Astrocyte (in vitro differentiated cells and primary cell): ENCODE measurements at regions not wholly inside any gene's neighbourhood (a gene's known extent, or its start where the extent isn't known, plus 50 kb on each side); places are given as distances from the start of the nearest gene placed in this dataset.

Experiments
- DNase-seq: peaks from one replicate; pipeline ENCODE4 v3.0.0-alpha.2; 2010; ENCODE audit warnings: low read depth
- FAIRE-seq: peaks from 2 replicates; lab custom pipeline; 2011; peaks lifted over from hg19 to GRCh38; lab: Jason Lieb, UNC
- H2AFZ ChIP-seq: 2 replicates; pipeline ENCODE4 v1.6.0; 2012; ENCODE audit warnings: low read depth, low read length, inconsistent platforms
- H3K27ac ChIP-seq: 2 replicates; pipeline ENCODE4 v1.5.1; 2011; ENCODE audit warnings: low read depth, low read length, inconsistent platforms
- H3K27me3 ChIP-seq: 2 replicates; pipeline ENCODE4 v1.6.0; 2011; ENCODE audit warnings: low read length, inconsistent platforms; ENCODE audit not compliant: insufficient read depth
- H3K36me3 ChIP-seq: 2 replicates; pipeline ENCODE4 v1.5.1; 2011; ENCODE audit warnings: low read length, inconsistent platforms; ENCODE audit not compliant: insufficient read depth
- H3K4me1 ChIP-seq: 2 replicates; pipeline ENCODE4 v1.5.1; 2011; ENCODE audit warnings: low read length, inconsistent platforms; ENCODE audit not compliant: insufficient read depth
- H3K4me2 ChIP-seq: 2 replicates; pipeline ENCODE4 v1.6.0; 2012; ENCODE audit warnings: low read length, inconsistent platforms
- H3K4me3 ChIP-seq: 2 replicates; pipeline ENCODE4 v1.5.1; 2011; ENCODE audit warnings: low read depth, mild to moderate bottlenecking, low read length, inconsistent platforms; ENCODE audit not compliant: insufficient read depth
- H3K79me2 ChIP-seq: 2 replicates; pipeline ENCODE4 v1.6.0; 2012; ENCODE audit warnings: mild to moderate bottlenecking, low read length, inconsistent platforms; ENCODE audit not compliant: insufficient read depth
- H3K9ac ChIP-seq: 2 replicates; pipeline ENCODE4 v1.6.0; 2012; ENCODE audit warnings: mild to moderate bottlenecking, low read length, inconsistent platforms
- H3K9me3 ChIP-seq: 2 replicates; pipeline ENCODE4 v1.5.1; 2012; ENCODE audit warnings: low read depth, mild to moderate bottlenecking, low read length, inconsistent platforms; ENCODE audit not compliant: insufficient read depth
- H4K20me1 ChIP-seq: 2 replicates; pipeline ENCODE4 v1.6.0; 2012; ENCODE audit warnings: low read length, inconsistent platforms; ENCODE audit not compliant: insufficient read depth
- H3K27ac Mint-ChIP-seq: one replicate; pipeline ENCODE4 v1.8.0; 2021; ENCODE audit warnings: mild to moderate bottlenecking, mixed read lengths; ENCODE audit not compliant: unreplicated experiment
- H3K27me3 Mint-ChIP-seq: one replicate; pipeline ENCODE4 v1.8.0; 2021; ENCODE audit warnings: low read depth, mixed read lengths; ENCODE audit not compliant: unreplicated experiment
- H3K36me3 Mint-ChIP-seq: one replicate; pipeline ENCODE4 v1.8.0; 2021; ENCODE audit warnings: low read depth, mixed read lengths; ENCODE audit not compliant: unreplicated experiment
- H3K4me1 Mint-ChIP-seq: one replicate; pipeline ENCODE4 v1.8.0; 2021; ENCODE audit warnings: low read depth, mixed read lengths; ENCODE audit not compliant: unreplicated experiment
- H3K4me3 Mint-ChIP-seq: one replicate; pipeline ENCODE4 v1.8.0; 2021; ENCODE audit warnings: mild to moderate bottlenecking, moderate library complexity, mixed read lengths; ENCODE audit not compliant: unreplicated experiment
- H3K9me3 Mint-ChIP-seq: one replicate; pipeline ENCODE4 v1.8.0; 2021; ENCODE audit warnings: mild to moderate bottlenecking, mixed read lengths; ENCODE audit not compliant: unreplicated experiment
- CTCF ChIP-seq: IDR thresholded peaks from 2 replicates; pipeline ENCODE4 v1.5.1; 2011; ENCODE audit warnings: low read depth, mild to moderate bottlenecking, inconsistent platforms, low read length, moderate library complexity; ENCODE audit not compliant: insufficient read depth
- EZH2 ChIP-seq: IDR thresholded peaks from 2 replicates; pipeline ENCODE4 v1.6.1; 2012; ENCODE audit warnings: mild to moderate bottlenecking, low read length, inconsistent platforms; ENCODE audit not compliant: insufficient read depth

- no peaks in the 10 kb centered on the region for H3K27me3 Mint-ChIP-seq
- H2AFZ ChIP-seq: no peak overlapping the region
- H3K27ac ChIP-seq: no peak overlapping the region
- H3K9me3 ChIP-seq: no peaks in the 10 kb centered on the region
- FAIRE-seq: no peak
- no peaks in the 10 kb centered on the region for H3K36me3 ChIP-seq
- no peaks in the 10 kb centered on the region for H4K20me1 ChIP-seq
- no peak overlapping the region for H3K4me3 Mint-ChIP-seq
- H3K27ac Mint-ChIP-seq: no peak overlapping the region
- no peak overlapping the region for H3K4me3 ChIP-seq
- H3K4me2 ChIP-seq: no peak overlapping the region
- no peaks in the 10 kb centered on the region for H3K27me3 ChIP-seq
- no peaks in the 10 kb centered on the region for H3K4me1 ChIP-seq
- no peaks in the 10 kb centered on the region for H3K4me1 Mint-ChIP-seq
- no peaks in the 10 kb centered on the region for H3K36me3 Mint-ChIP-seq
- no peak for TF ChIP-seq EZH2
- TF ChIP-seq CTCF: no peak
- H3K79me2 ChIP-seq: no peaks in the 10 kb centered on the region
- no peak overlapping the region for H3K9ac ChIP-seq
- H3K9me3 Mint-ChIP-seq: no peaks in the 10 kb centered on the region
- no peak for DNase-seq
These were observed 173.8 kb upstream of the PPP1R2C start for GRCh38 chrX:42951747-42952146.

GRCh38 chrX:42952621-42953020 lies 174.7 kb upstream of the PPP1R2C start:
- Histone ChIP-seq H3K36me3 (no peaks in the 10 kb centered on the region), H3K9ac (no peak overlapping the region), H3K79me2 (no peaks in the 10 kb centered on the region), H3K4me1 (no peaks in the 10 kb centered on the region), H3K9me3 (no peaks in the 10 kb centered on the region), H4K20me1 (no peaks in the 10 kb centered on the region), H3K4me2 (no peak overlapping the region), H3K27me3 (no peaks in the 10 kb centered on the region), H3K27ac (no peak overlapping the region), H2AFZ (no peak overlapping the region), H3K4me3 (no peak overlapping the region)
- no peak for TF ChIP-seq EZH2
- TF ChIP-seq CTCF: no peak
- no peak for FAIRE-seq
- no peak overlapping the region for H3K4me3 Mint-ChIP-seq
- no peaks in the 10 kb centered on the region for H3K9me3 Mint-ChIP-seq
- H3K4me1 Mint-ChIP-seq: no peaks in the 10 kb centered on the region
- H3K27ac Mint-ChIP-seq: no peak overlapping the region
- no peaks in the 10 kb centered on the region for H3K36me3 Mint-ChIP-seq
- no peak for DNase-seq
- no peaks in the 10 kb centered on the region for H3K27me3 Mint-ChIP-seq

GRCh38 chrX:42954880-42955279 lies 176.9 kb upstream of the PPP1R2C start:
- H3K4me2 ChIP-seq: no peak overlapping the region
- no peak overlapping the region for H3K27ac Mint-ChIP-seq
- no peaks in the 10 kb centered on the region for H3K4me1 ChIP-seq
- DNase-seq: no peak
- FAIRE-seq: peak; percentile 78
- no peaks in the 10 kb centered on the region for H3K36me3 ChIP-seq
- no peaks in the 10 kb centered on the region for H4K20me1 ChIP-seq
- no peak overlapping the region for H3K27ac ChIP-seq
- no peaks in the 10 kb centered on the region for H3K9me3 ChIP-seq
- H3K9ac ChIP-seq: no peak overlapping the region
- H3K4me1 Mint-ChIP-seq: no peaks in the 10 kb centered on the region
- no peaks in the 10 kb centered on the region for H3K9me3 Mint-ChIP-seq
- no peak overlapping the region for H2AFZ ChIP-seq
- no peak for TF ChIP-seq CTCF
- no peak for TF ChIP-seq EZH2
- no peak overlapping the region for H3K4me3 ChIP-seq
- no peak overlapping the region for H3K4me3 Mint-ChIP-seq
- no peaks in the 10 kb centered on the region for H3K36me3 Mint-ChIP-seq
- H3K79me2 ChIP-seq: no peaks in the 10 kb centered on the region
- H3K27me3 Mint-ChIP-seq: no peaks in the 10 kb centered on the region
- H3K27me3 ChIP-seq: no peaks in the 10 kb centered on the region
